ENCODE measurements at regions not wholly inside any gene's neighbourhood (a gene's known extent, or its start where the extent isn't known, plus 50 kb on each side); places are given as distances from the start of the nearest gene placed in this dataset.

GRCh38 chr3:20870106-20870899, 684.3 kb upstream of the SGO1 start:
- WGBS, 2 experiments (ENCODE audit: low coverage in 1 of 2, low lambda C conversion rate in 2 of 2, missing lambda C conversion rate in 2 of 2): 69 to 78% methylated on average over 4 of the region's 4 CpGs
- Histone ChIP-seq H2AFZ (no peak overlapping the region), H3K4me1 (ENCODE audit: insufficient read depth) (no peaks in the 10 kb centered on the region), H3K4me2 (ENCODE audit: unreplicated experiment) (no peak overlapping the region), H3K27me3 (replicated peaks; ENCODE audit: insufficient read depth) (no peaks in the 10 kb centered on the region), H3K79me2 (ENCODE audit: insufficient read depth) (no peaks in the 10 kb centered on the region), H3K9me2 (ENCODE audit: insufficient read depth) (no peaks in the 10 kb centered on the region), H3K9ac (no peak overlapping the region), H3K9me3 (ENCODE audit: low read depth) (no peaks in the 10 kb centered on the region), H4K20me1 (ENCODE audit: insufficient read depth) (no peaks in the 10 kb centered on the region), H3F3A (ENCODE audit: insufficient read depth) (no peaks in the 10 kb centered on the region), H3K36me3 (ENCODE audit: low read depth) (no peaks in the 10 kb centered on the region), H3K27ac (no peak overlapping the region), H3K4me3 (no peak overlapping the region)
- in situ Hi-C loops (cut with MboI): no loop called here
- DNase-seq: no peak
- TF ChIP-seq EZH2phosphoT487 (IDR thresholded peaks at IDR 0.05; ENCODE audit: insufficient read depth, low read depth) (no peak), EZH2 (IDR thresholded peaks at IDR 0.05; ENCODE audit: insufficient read depth, poor library complexity, severe bottlenecking) (no peak)

DNA sequence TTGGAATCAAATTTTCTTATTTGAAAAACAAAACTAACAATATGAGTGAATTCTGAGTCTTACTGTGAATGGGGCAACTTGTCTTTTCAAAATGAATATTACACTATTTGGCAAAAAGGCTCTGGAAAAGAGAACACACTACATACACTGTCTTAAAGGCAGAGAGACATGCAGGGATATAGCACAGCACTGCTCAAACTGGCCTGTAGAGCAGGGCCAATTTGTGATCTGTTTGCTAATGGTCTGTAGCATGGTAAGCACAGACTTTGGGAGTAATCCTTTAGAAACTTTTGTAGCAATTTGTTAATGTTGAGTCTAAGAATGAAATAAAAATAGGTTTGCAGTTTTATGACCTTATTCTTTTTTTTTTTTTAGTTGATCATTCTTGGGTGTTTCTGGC, 679.8 kb upstream of the SGO1 start:
- no peaks in the 10 kb centered on the region for H3K9me2 ChIP-seq (ENCODE audit: insufficient read depth)
- H3K36me3 ChIP-seq (ENCODE audit: low read depth): no peaks in the 10 kb centered on the region
- H3K27ac ChIP-seq: no peak overlapping the region
- no peak overlapping the region for H3K9ac ChIP-seq
- H3K4me3 ChIP-seq: no peak overlapping the region
- no peaks in the 10 kb centered on the region for H3K27me3 ChIP-seq (replicated peaks; ENCODE audit: insufficient read depth)
- H3F3A ChIP-seq (ENCODE audit: insufficient read depth): no peaks in the 10 kb centered on the region
- no peak for DNase-seq
- no peak overlapping the region for H3K4me2 ChIP-seq (ENCODE audit: unreplicated experiment)
- no peak for TF ChIP-seq EZH2 (IDR thresholded peaks at IDR 0.05; ENCODE audit: insufficient read depth, poor library complexity, severe bottlenecking)
- no peak for TF ChIP-seq EZH2phosphoT487 (IDR thresholded peaks at IDR 0.05; ENCODE audit: insufficient read depth, low read depth)
- no peak overlapping the region for H2AFZ ChIP-seq
- H3K4me1 ChIP-seq (ENCODE audit: insufficient read depth): no peaks in the 10 kb centered on the region
- no peaks in the 10 kb centered on the region for H3K9me3 ChIP-seq (ENCODE audit: low read depth)
- in situ Hi-C loops (cut with MboI): no loop called here
- H3K79me2 ChIP-seq (ENCODE audit: insufficient read depth): no peaks in the 10 kb centered on the region
- no peaks in the 10 kb centered on the region for H4K20me1 ChIP-seq (ENCODE audit: insufficient read depth)

- WGBS, 2 experiments (ENCODE audit: low coverage in 1 of 2, low lambda C conversion rate in 2 of 2, missing lambda C conversion rate in 2 of 2): 47 to 53% methylated on average over 4 of the region's 4 CpGs
- no peak for TF ChIP-seq EZH2phosphoT487 (IDR thresholded peaks at IDR 0.05; ENCODE audit: insufficient read depth, low read depth)
- TF ChIP-seq EZH2 (IDR thresholded peaks at IDR 0.05; ENCODE audit: insufficient read depth, poor library complexity, severe bottlenecking): no peak
- Histone ChIP-seq H3K4me1 (ENCODE audit: insufficient read depth) (peaks cover 9% of the 10 kb centered on the region; the same call in 1 of the 2 replicates), H3F3A (ENCODE audit: insufficient read depth) (no peaks in the 10 kb centered on the region), H3K9ac (no peak overlapping the region), H3K27ac (no peak overlapping the region), H3K36me3 (ENCODE audit: low read depth) (no peaks in the 10 kb centered on the region), H4K20me1 (ENCODE audit: insufficient read depth) (no peaks in the 10 kb centered on the region), H3K4me3 (no peak overlapping the region), H2AFZ (no peak overlapping the region), H3K27me3 (replicated peaks; ENCODE audit: insufficient read depth) (no peaks in the 10 kb centered on the region), H3K9me2 (ENCODE audit: insufficient read depth) (no peaks in the 10 kb centered on the region), H3K9me3 (ENCODE audit: low read depth) (no peaks in the 10 kb centered on the region), H3K79me2 (ENCODE audit: insufficient read depth) (no peaks in the 10 kb centered on the region), H3K4me2 (ENCODE audit: unreplicated experiment) (no peak overlapping the region)
- in situ Hi-C loops (cut with MboI): no loop called here
- DNase-seq: no peak
Measured at GRCh38 chr3:20861454-20861853, 675.4 kb upstream of the SGO1 start.

DNA sequence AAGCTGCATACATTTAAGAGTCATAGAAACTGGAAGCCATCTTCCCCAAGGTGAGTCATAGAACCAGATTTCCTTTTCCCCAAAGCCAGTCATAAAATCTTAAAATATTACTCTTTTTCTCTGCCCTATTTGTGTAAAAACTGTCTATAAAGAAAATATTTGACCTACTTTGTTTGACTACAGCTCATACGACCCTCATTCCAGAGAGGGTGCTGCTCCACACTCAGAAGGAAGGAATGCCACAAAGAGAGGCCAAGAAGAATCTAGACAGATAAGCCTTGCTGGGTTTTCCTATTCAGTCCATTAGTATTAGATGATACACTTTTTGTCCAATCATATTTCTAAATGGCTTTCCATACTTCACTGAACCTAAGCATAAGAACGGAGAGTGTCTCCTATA, 671.6 kb upstream of the SGO1 start:
- DNase-seq: peak; percentile 49
- Histone ChIP-seq H3K9me2 (ENCODE audit: insufficient read depth) (no peaks in the 10 kb centered on the region), H3K4me2 (ENCODE audit: unreplicated experiment) (peak overlapping the region; percentile 14), H3K9ac (no peak overlapping the region), H2AFZ (peak overlapping the region; percentile 22; the same call in 1 of the 2 replicates), H3K27me3 (replicated peaks; ENCODE audit: insufficient read depth) (no peaks in the 10 kb centered on the region), H3K4me1 (ENCODE audit: insufficient read depth) (peaks cover 9% of the 10 kb centered on the region; the same call in 1 of the 2 replicates), H3K4me3 (no peak overlapping the region), H3K9me3 (ENCODE audit: low read depth) (no peaks in the 10 kb centered on the region), H3K79me2 (ENCODE audit: insufficient read depth) (no peaks in the 10 kb centered on the region), H3K27ac (no peak overlapping the region), H3F3A (ENCODE audit: insufficient read depth) (no peaks in the 10 kb centered on the region), H3K36me3 (ENCODE audit: low read depth) (no peaks in the 10 kb centered on the region), H4K20me1 (ENCODE audit: insufficient read depth) (no peaks in the 10 kb centered on the region)
- TF ChIP-seq EZH2phosphoT487 (IDR thresholded peaks at IDR 0.05; ENCODE audit: insufficient read depth, low read depth) (no peak), EZH2 (IDR thresholded peaks at IDR 0.05; ENCODE audit: insufficient read depth, poor library complexity, severe bottlenecking) (no peak)
- in situ Hi-C loops (cut with MboI): no loop called here
- 27 to 39% methylated on average over 2 of the region's 2 CpGs for WGBS, 2 experiments (ENCODE audit: low coverage in 1 of 2, low lambda C conversion rate in 2 of 2, missing lambda C conversion rate in 2 of 2)
